Vagina (tissue), 2 donors: ENCODE measurements at regions not wholly inside any gene's neighbourhood (a gene's known extent, or its start where the extent isn't known, plus 50 kb on each side); places are given as distances from the start of the nearest gene placed in this dataset.

Source experiments
- DNase-seq, 2 donors: peaks; one replicate each; pipeline ENCODE4 v3.0.0-alpha.2; 2017; ENCODE audit errors: extremely low spot score in 2 of 2
- H3K27ac ChIP-seq: fragments of 200-600 bp; sonication (generic); one replicate; pipeline ENCODE4 v1.5.1; 2019
- H3K27me3 ChIP-seq: fragments of 200-600 bp; sonication (generic); one replicate; pipeline ENCODE4 v1.5.1; 2019
- H3K36me3 ChIP-seq, 2 donors: fragments of 200-600 bp; sonication (generic); one replicate each; pipeline ENCODE4 v1.5.1; 2017 to 2019
- H3K4me1 ChIP-seq: fragments of 200-600 bp; sonication (generic); one replicate; pipeline ENCODE4 v1.5.1; 2019
- H3K4me3 ChIP-seq, 2 donors: fragments of 200-600 bp; sonication (generic); 1 replicate in 1 of 2; 2 replicates in 1 of 2; pipeline ENCODE4 v1.5.1; 2016 to 2019
- H3K9me3 ChIP-seq: fragments of 200-600 bp; sonication (generic); one replicate; pipeline ENCODE4 v1.5.1; 2019
- POLR2A ChIP-seq, 2 donors: fragments of 450-650 bp; IDR thresholded peaks; one replicate each; pipeline ENCODE4 v1.6.1; 2017; ENCODE audit warnings: antibody characterized with exemption in 2 of 2, mild to moderate bottlenecking in 2 of 2, moderate library complexity in 2 of 2
- POLR2AphosphoS5 ChIP-seq, 2 donors: sonication (generic); formaldehyde crosslinking; IDR thresholded peaks; one replicate each; pipeline ENCODE4 v1.9.0; 2017; ENCODE audit warnings: antibody characterized with exemption in 2 of 2, mild to moderate bottlenecking in 2 of 2, low read depth in 1 of 2; ENCODE audit not compliant: insufficient read depth in 1 of 2
- intact Hi-C: fragments of 100-400 bp; cut with DNase I; formaldehyde crosslinking; loops from one replicate; pipeline ENCODE4 v1.15.1; 2023
- TF ChIP-seq, protein P1 (sequence below), 3 experiments: fragments of 450-650 bp in 2 of 3; fragments of 200-600 bp in 1 of 3; sonication (generic) in 1 of 3; IDR thresholded peaks; one replicate each; pipeline ENCODE4 v1.5.1; 2017 to 2019; ENCODE audit warnings: antibody characterized with exemption in 3 of 3, mild to moderate bottlenecking in 2 of 3, moderate library complexity in 2 of 3

DNA sequence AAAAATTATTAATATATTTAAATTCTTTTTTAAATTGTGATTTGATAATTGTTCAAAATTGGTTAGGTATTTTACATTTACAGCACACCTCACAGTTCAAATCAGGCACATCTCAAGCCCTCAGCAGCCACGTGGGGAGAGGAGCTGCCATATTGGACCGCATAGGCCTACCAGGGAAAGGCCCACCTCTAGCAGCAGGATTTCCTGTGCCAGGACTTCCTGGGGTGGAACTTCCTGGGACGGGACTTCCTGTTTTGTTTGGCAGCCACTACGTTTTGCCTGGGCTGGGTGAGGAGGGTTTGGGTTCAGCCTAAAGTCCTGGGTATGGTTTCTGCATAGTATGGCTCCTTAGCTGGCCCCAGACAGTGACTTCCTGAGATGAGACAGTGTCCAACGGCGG, 298.5 kb upstream of the FOXF1 start:
- H3K36me3 ChIP-seq, result no peaks in the 10 kb centered on the region
- no peaks in the 10 kb centered on the region for H3K27me3 ChIP-seq
- intact Hi-C loops, result no loop called here
- no peak overlapping the region for H3K4me3 ChIP-seq
- no peaks in the 10 kb centered on the region for H3K4me1 ChIP-seq
- no peak for DNase-seq
- H3K27ac ChIP-seq, result no peak overlapping the region
- TF ChIP-seq, protein P1, sequence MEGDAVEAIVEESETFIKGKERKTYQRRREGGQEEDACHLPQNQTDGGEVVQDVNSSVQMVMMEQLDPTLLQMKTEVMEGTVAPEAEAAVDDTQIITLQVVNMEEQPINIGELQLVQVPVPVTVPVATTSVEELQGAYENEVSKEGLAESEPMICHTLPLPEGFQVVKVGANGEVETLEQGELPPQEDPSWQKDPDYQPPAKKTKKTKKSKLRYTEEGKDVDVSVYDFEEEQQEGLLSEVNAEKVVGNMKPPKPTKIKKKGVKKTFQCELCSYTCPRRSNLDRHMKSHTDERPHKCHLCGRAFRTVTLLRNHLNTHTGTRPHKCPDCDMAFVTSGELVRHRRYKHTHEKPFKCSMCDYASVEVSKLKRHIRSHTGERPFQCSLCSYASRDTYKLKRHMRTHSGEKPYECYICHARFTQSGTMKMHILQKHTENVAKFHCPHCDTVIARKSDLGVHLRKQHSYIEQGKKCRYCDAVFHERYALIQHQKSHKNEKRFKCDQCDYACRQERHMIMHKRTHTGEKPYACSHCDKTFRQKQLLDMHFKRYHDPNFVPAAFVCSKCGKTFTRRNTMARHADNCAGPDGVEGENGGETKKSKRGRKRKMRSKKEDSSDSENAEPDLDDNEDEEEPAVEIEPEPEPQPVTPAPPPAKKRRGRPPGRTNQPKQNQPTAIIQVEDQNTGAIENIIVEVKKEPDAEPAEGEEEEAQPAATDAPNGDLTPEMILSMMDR (IDR thresholded peaks at IDR 0.05), result no peak
- TF ChIP-seq POLR2A (IDR thresholded peaks at IDR 0.05) (no peak), POLR2AphosphoS5 (IDR thresholded peaks at IDR 0.05; ENCODE audit: insufficient read depth in 1 of 2, low read depth in 1 of 2) (no peak)
- H3K9me3 ChIP-seq, result no peaks in the 10 kb centered on the region

DNA sequence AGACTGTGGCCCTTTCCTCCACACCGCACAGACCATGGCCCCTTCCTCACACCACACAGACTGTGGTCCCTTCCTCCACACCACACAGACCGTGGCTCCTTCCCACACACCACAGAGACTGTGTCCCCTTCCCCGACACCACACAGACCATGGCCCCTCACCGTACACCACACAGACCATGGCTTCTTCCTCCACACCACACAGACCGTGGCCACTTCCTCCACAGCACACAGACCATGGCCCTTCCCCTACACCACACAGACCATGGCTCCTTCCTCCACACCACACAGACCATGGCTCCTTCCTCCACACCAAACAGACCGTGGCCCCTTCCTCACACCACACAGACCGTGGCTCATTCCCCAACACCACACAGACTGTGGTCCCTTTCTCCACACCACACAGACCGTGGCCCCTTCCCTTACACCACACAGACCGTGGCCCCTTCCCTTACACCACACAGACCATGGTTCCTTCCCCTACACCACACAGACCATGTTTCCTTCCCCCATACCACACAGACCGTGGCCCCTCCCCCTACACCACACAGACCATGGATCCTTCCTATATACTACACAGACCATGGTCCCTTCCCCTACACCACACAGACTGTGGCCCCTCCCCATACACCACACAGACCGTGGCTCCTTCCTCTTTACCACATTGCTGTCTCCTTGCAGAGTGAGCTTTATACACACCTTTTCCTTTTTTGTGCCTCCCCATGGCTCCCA, 297.5 kb upstream of the FOXF1 start:
- DNase-seq, result no peak
- TF ChIP-seq POLR2AphosphoS5 (IDR thresholded peaks at IDR 0.05; ENCODE audit: insufficient read depth in 1 of 2, low read depth in 1 of 2), result no peak
- TF ChIP-seq, protein P1 (IDR thresholded peaks at IDR 0.05), result no peak

DNA sequence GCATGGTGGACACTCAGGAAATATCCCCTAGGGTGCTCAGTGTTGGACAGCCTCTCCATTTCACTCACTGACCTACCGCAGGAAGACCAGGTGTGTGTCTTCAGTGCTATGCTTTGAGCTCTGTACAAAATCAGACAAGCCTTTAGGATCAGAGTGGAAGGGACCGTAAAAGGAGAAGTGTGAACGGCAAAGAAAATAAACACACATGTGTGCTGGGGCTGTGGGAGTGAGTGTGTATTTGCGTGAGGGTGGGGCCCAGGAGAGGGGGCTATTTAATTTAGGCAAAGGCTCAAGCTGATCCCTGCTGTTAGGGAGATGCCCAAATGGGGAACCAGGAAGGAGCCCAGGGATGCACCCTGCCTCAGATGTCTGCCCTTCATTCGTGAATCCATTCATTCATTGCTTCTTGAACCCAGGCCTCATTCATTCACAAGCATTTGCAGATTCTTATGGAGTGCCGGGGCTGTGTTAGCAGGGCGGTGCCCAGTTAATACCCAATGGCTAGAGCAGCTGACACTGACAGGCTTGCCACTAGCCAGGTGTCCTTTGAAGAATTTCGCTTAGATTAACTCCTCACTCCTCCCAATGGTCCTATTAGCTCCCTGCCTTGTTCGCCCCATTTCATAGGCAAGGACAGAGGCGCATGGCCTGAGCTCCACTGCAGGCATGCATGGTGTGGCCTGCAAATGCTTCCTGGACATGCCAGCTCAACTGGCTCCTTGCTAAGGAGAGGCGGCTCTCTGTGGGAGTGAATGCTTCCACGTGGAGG, 296.7 kb upstream of the FOXF1 start:
- no peak for TF ChIP-seq POLR2AphosphoS5 (IDR thresholded peaks at IDR 0.05; ENCODE audit: insufficient read depth in 1 of 2, low read depth in 1 of 2)
- H3K27ac ChIP-seq, result no peak overlapping the region
- no peak overlapping the region for H3K4me3 ChIP-seq
- H3K27me3 ChIP-seq, result no peaks in the 10 kb centered on the region
- no peaks in the 10 kb centered on the region for H3K4me1 ChIP-seq
- DNase-seq, result no peak
- intact Hi-C loops, result no loop called here
- no peaks in the 10 kb centered on the region for H3K36me3 ChIP-seq
- no peaks in the 10 kb centered on the region for H3K9me3 ChIP-seq

More for the DNA sequence above, 297.5 kb upstream of the FOXF1 start:
- no peaks in the 10 kb centered on the region for H3K4me1 ChIP-seq
- H3K4me3 ChIP-seq, result no peak overlapping the region
- no peaks in the 10 kb centered on the region for H3K36me3 ChIP-seq
- H3K27ac ChIP-seq, result no peak overlapping the region
- H3K9me3 ChIP-seq, result no peaks in the 10 kb centered on the region
- H3K27me3 ChIP-seq, result no peaks in the 10 kb centered on the region
- intact Hi-C loops, result no loop called here

DNA sequence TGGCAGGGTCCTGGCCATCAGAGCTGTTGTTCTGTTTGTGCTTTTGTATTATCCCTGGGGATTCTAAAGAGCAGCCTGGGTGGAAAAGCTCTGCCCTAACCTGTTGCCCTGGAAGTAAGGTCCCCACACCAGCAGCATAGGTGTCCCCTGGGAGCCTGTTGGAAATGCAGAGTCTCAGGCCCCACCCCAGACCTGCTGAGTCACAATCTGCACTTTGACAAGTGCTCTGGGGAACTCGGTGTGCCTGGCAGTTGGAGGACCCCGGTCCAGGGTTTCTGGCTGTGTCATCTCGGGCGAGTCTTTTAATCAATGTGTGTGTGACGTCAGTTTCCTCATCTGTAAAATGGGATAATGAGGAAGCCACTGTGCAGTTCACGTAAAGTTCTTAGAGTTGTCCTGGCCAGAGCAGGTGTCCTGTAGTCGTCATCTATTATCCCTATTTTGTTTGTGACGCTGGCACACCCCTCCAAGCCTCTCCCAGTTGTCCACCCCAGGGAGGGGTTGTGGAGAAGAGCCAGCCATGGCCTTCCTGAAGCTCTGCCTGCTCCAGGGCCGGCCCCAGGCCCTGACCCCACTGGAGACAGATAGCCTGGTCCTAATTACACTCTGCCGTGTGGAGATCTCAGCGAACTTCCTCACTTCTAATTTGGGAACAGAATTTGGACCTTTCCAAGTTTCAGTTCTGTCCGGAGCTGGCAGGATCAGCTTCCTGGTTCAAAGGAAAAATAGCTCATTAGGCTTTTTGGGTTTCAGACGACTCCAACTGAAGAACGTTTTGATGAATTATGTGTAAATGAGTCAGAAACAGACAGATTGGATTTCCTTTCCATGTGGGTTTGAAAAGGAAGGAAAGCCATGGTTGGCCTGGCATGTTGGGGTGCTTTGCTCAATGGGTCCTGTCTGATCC, 295.7 kb upstream of the FOXF1 start:
- H3K9me3 ChIP-seq, result no peaks in the 10 kb centered on the region
- intact Hi-C loops, result no loop called here
- H3K27ac ChIP-seq, result no peak overlapping the region
- H3K4me1 ChIP-seq, result no peaks in the 10 kb centered on the region
- H3K36me3 ChIP-seq, result no peaks in the 10 kb centered on the region
- DNase-seq, result no peak
- H3K27me3 ChIP-seq, result no peaks in the 10 kb centered on the region
- no peak overlapping the region for H3K4me3 ChIP-seq
- TF ChIP-seq POLR2A (IDR thresholded peaks at IDR 0.05) (no peak), POLR2AphosphoS5 (IDR thresholded peaks at IDR 0.05; ENCODE audit: insufficient read depth in 1 of 2, low read depth in 1 of 2) (peak in 1 of 2 donors; percentile 22)
- TF ChIP-seq, protein P1 (IDR thresholded peaks at IDR 0.05), result no peak

DNA sequence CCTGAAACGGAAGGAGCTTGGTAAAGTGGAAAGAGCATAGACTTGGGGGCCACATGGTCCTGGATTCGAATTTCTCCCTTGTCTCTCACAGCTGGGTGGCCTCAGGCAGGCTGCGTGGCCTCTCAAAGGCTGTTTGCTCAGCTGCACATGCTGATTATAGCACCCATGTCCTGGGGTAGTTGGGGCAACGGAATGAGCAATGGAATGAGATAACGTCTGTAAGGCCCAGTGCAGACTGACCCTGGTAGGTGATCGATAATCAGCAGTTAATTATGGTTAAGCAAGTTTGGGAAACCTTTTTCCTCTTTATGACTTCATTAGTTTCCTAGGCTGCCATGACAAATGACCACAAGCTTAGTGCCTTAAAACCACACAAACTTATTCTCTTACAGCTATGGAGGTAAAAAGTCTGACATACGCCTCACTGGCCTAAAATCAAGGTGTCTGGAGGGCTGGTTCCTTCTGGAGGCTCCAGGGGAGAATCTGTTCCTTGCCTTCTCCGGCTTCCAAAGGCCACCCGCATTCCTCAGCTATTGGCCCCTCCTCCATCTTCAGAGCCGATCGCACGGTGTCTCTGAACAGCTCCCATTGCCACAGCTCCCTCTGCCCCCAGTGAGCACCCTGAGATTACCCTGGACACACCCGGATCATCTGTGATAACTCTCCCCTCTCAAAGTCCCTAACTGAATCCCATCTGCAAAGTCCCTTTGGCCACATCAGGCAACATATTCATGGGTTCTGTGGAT, 294.9 kb upstream of the FOXF1 start:
- no peak overlapping the region for H3K27ac ChIP-seq
- no peaks in the 10 kb centered on the region for H3K9me3 ChIP-seq
- H3K27me3 ChIP-seq, result no peaks in the 10 kb centered on the region
- no peak overlapping the region for H3K4me3 ChIP-seq
- intact Hi-C loops, result no loop called here
- DNase-seq, result no peak
- no peaks in the 10 kb centered on the region for H3K4me1 ChIP-seq
- TF ChIP-seq, protein P1 (IDR thresholded peaks at IDR 0.05), result no peak
- TF ChIP-seq POLR2AphosphoS5 (IDR thresholded peaks at IDR 0.05; ENCODE audit: insufficient read depth in 1 of 2, low read depth in 1 of 2), result no peak
- TF ChIP-seq POLR2A (IDR thresholded peaks at IDR 0.05), result no peak
- no peaks in the 10 kb centered on the region for H3K36me3 ChIP-seq
